ENCODE measurements at regions not wholly inside any gene's neighbourhood (a gene's known extent, or its start where the extent isn't known, plus 50 kb on each side); places are given as distances from the start of the nearest gene placed in this dataset.
"Not testable (repeated sequence)": the region's sequence is repeated elsewhere in the genome, so short reads cannot be mapped to it uniquely, and the experiment has no call there.

- Histone ChIP-seq H4K20me1 (ENCODE audit: insufficient read depth, low read length) (no peaks in the 10 kb centered on the region), H3K27me3 (ENCODE audit: control insufficient read depth, insufficient read depth, low read length) (no peaks in the 10 kb centered on the region), H2BK20ac (ENCODE audit: low read depth, low read length) (peak overlapping the region; percentile 95), H3K56ac (ENCODE audit: extremely low read depth, insufficient read depth, low read length) (no peak overlapping the region), H3K4me1 (ENCODE audit: control insufficient read depth, insufficient read depth, low read length) (peaks cover 26% of the 10 kb centered on the region), H3K4me2 (ENCODE audit: low read depth, low read length) (no peak overlapping the region), H4K8ac (ENCODE audit: low read depth in 2 of 2, low read length in 2 of 2) (peak overlapping the region; percentile 63 to 82; a peak in 3 of 4 replicates), H2AK9ac (replicated peaks; ENCODE audit: low read depth, low read length, poor library complexity) (peak overlapping the region; percentile 77), H2AFZ (replicated peaks; ENCODE audit: low read length, poor library complexity) (peak overlapping the region; percentile 58), H3K4me3 (ENCODE audit: insufficient read depth, low read depth, low read length) (no peak overlapping the region), H3K18ac (ENCODE audit: low read depth, low read length) (peak overlapping the region; percentile 79; the same call in 1 of the 2 replicates), H4K5ac (ENCODE audit: low read depth, low read length) (0 out of 2 replicates have a peak overlapping the region, but pooled peaks have one; percentile 2), H3K14ac (replicated peaks; ENCODE audit: low read depth, low read length) (peak overlapping the region; percentile 64), H3K27ac (ENCODE audit: insufficient read depth, low read length) (no peak overlapping the region), H3K9ac (ENCODE audit: low read depth, low read length) (no peak overlapping the region), H3K23ac (ENCODE audit: low read depth, low read length) (peak overlapping the region; percentile 68), H3K36me3 (ENCODE audit: control insufficient read depth, insufficient read depth, low read length) (no peaks in the 10 kb centered on the region), H2BK120ac (ENCODE audit: low read depth, low read length) (peak overlapping the region; percentile 94), H3K79me1 (ENCODE audit: low read depth in 1 of 2, low read length in 2 of 2) (peaks cover 0 to 26% of the 10 kb centered on the region in 2 experiments; a peak in 1 of 4 replicates), H3K9me1 (ENCODE audit: insufficient read depth, low read length) (peaks cover 29% of the 10 kb centered on the region), H2BK15ac (ENCODE audit: low read depth, low read length) (peak overlapping the region; percentile 83; the same call in 2 of the 3 replicates), H3K9me3 (ENCODE audit: control insufficient read depth, insufficient read depth, low read length) (no peaks in the 10 kb centered on the region), H4K91ac (ENCODE audit: insufficient read depth, low read depth, low read length) (peak overlapping the region; percentile 69), H2BK5ac (ENCODE audit: low read depth, low read length, poor library complexity, severe bottlenecking) (peak overlapping the region; percentile 81), H3K4ac (ENCODE audit: low read depth, low read length) (peak overlapping the region; percentile 94), H2AK5ac (ENCODE audit: low read depth, low read length) (peak overlapping the region; percentile 65)
- CTCF ChIA-PET: interaction anchor here (1.2 kb wide), 1 partner anchor 66 kb away, joined by 3 read pairs; no protein-coding TSS in a partner anchor
- WGBS, 2 experiments (ENCODE audit: extremely low coverage in 2 of 2, insufficient read length in 1 of 2): 96% methylated on average over 4 of the region's 5 CpGs; no CpG with 5 or more reads in 1 of the 2 experiments
- in situ Hi-C loops (cut with MboI; ENCODE audit: low sequenced_read_pairs): loop anchor here (25.0 kb wide), 1 partner anchor 1321 kb away; no protein-coding TSS in a partner anchor
- POLR2A ChIA-PET (ENCODE audit: unreplicated experiment): no interaction called here
- intact Hi-C loops (cut with micrococcal nuclease): no loop called here
- no TSS peak for BruUV-seq (replicated peaks)
- dilution Hi-C loops (cut with HindIII; ENCODE audit: low sequenced_read_pairs, unreplicated experiment): no loop called here
- ATAC-seq (ENCODE audit: low read depth) (no peak), DNase-seq (no peak)
- TF ChIP-seq ELK1 (IDR thresholded peaks at IDR 0.05; ENCODE audit: borderline replicate concordance, low read depth, low read length) (no peak), CTCF (conservative IDR thresholded peaks at IDR 0.05; ENCODE audit: low read depth, low read length) (no peak)
These were observed 183.0 kb upstream of the PRSS1 start for GRCh38 chr7:142566271-142566670.

GRCh38 chr7:142564125-142564524 lies 185.1 kb upstream of the PRSS1 start:
- Histone ChIP-seq H3K27ac (ENCODE audit: insufficient read depth, low read length) (peak overlapping the region; percentile 29; the same call in 1 of the 2 replicates), H3K9ac (ENCODE audit: low read depth, low read length) (peak overlapping the region; percentile 56; the same call in 1 of the 2 replicates), H2BK5ac (ENCODE audit: low read depth, low read length, poor library complexity, severe bottlenecking) (peak overlapping the region; percentile 78), H4K5ac (ENCODE audit: low read depth, low read length) (peak overlapping the region; percentile 64; the same call in 1 of the 2 replicates), H4K91ac (ENCODE audit: insufficient read depth, low read depth, low read length) (peak overlapping the region; percentile 88; the same call in 1 of the 2 replicates), H3K14ac (replicated peaks; ENCODE audit: low read depth, low read length) (peak overlapping the region; percentile 95), H2BK120ac (ENCODE audit: low read depth, low read length) (peak overlapping the region; percentile 94), H4K8ac (ENCODE audit: low read depth in 2 of 2, low read length in 2 of 2) (peak overlapping the region; percentile 53 to 74; a peak in 3 of 4 replicates), H2BK15ac (ENCODE audit: low read depth, low read length) (peak overlapping the region; percentile 69; the same call in 1 of the 3 replicates), H3K18ac (ENCODE audit: low read depth, low read length) (peak overlapping the region; percentile 38; the same call in 1 of the 2 replicates), H3K4ac (ENCODE audit: low read depth, low read length) (peak overlapping the region; percentile 81), H2AK5ac (ENCODE audit: low read depth, low read length) (peak overlapping the region; percentile 43; the same call in 1 of the 2 replicates), H3K4me1 (ENCODE audit: control insufficient read depth, insufficient read depth, low read length) (peaks cover 24% of the 10 kb centered on the region), H3K4me2 (ENCODE audit: low read depth, low read length) (peak overlapping the region; percentile 40; the same call in 1 of the 2 replicates), H3K79me1 (ENCODE audit: low read depth in 1 of 2, low read length in 2 of 2) (peaks cover 0 to 22% of the 10 kb centered on the region in 2 experiments; a peak in 1 of 4 replicates), H3K9me1 (ENCODE audit: insufficient read depth, low read length) (peaks cover 23% of the 10 kb centered on the region), H2BK20ac (ENCODE audit: low read depth, low read length) (peak overlapping the region; percentile 96)
- H3K9me3 ChIP-seq (ENCODE audit: control insufficient read depth, insufficient read depth, low read length); H2AFZ ChIP-seq (replicated peaks; ENCODE audit: low read length, poor library complexity); H4K20me1 ChIP-seq (ENCODE audit: insufficient read depth, low read length); H3K36me3 ChIP-seq (ENCODE audit: control insufficient read depth, insufficient read depth, low read length); dilution Hi-C loops (cut with HindIII; ENCODE audit: low sequenced_read_pairs, unreplicated experiment); POLR2A ChIA-PET (ENCODE audit: unreplicated experiment); DNase-seq; H3K4me3 ChIP-seq (ENCODE audit: insufficient read depth, low read depth, low read length); ATAC-seq (ENCODE audit: low read depth); H3K23ac ChIP-seq (ENCODE audit: low read depth, low read length); H3K27me3 ChIP-seq (ENCODE audit: control insufficient read depth, insufficient read depth, low read length); H2AK9ac ChIP-seq (replicated peaks; ENCODE audit: low read depth, low read length, poor library complexity); H3K56ac ChIP-seq (ENCODE audit: extremely low read depth, insufficient read depth, low read length): not testable (repeated sequence)
- CTCF ChIA-PET: interaction anchor here (1.7 kb wide), 1 partner anchor 23 kb away, joined by 4 read pairs; no protein-coding TSS in a partner anchor
- intact Hi-C loops (cut with micrococcal nuclease) (loop anchor here (5.0 kb wide), 1 partner anchor 818 kb away; the partner anchor contains the start of gene ZYX), in situ Hi-C loops (cut with MboI; ENCODE audit: low sequenced_read_pairs) (loop anchor here (25.0 kb wide), 1 partner anchor 1323 kb away; no protein-coding TSS in a partner anchor)
- WGBS, 2 experiments (ENCODE audit: extremely low coverage in 2 of 2, insufficient read length in 1 of 2): no CpG with 5 or more reads among the region's 3 CpGs
- TSS peak; percentile 54 for BruUV-seq (replicated peaks)
